GM18868 (cell line): ENCODE measurements at regions not wholly inside any gene's neighbourhood (a gene's known extent, or its start where the extent isn't known, plus 50 kb on each side); places are given as distances from the start of the nearest gene placed in this dataset.
"Not testable (repeated sequence)": the region's sequence is repeated elsewhere in the genome, so short reads cannot be mapped to it uniquely, and the experiment has no call there.

Source experiments
- ATAC-seq: cut with Tn5 transposase; IDR thresholded peaks from one replicate; pipeline ENCODE4 v1.9.1; 2021; ENCODE audit warnings: mild to moderate bottlenecking, moderate library complexity; ENCODE audit not compliant: unreplicated experiment

GRCh38 chr3:31314258-31314657, 218.5 kb upstream of the STT3B start:
- no peak for ATAC-seq

DNA sequence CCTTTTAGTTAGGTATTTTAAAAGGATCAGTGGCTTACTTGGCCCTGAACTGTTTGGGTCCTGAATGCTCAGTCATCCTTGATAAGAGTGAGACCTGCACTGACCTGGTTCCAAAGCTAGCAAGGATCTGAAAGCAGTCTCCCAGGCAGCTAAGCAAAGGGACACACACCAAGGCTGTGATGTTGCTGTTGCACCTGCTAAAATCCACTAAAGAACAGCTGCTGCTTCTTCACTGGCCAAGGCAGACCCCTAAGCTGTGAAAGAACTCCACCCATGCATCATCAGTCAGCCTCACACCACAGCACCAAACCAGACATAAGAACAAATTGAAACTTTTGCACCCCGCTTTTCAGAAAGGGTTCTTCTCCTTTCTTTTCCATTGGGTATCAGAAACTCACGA, 213.4 kb upstream of the STT3B start:
- ATAC-seq: no peak

- ATAC-seq: no peak
These were observed 211.1 kb upstream of the STT3B start for GRCh38 chr3:31321620-31322019.

GRCh38 chr3:31322460-31322859, 210.3 kb upstream of the STT3B start:
- ATAC-seq: no peak

GRCh38 chr3:31327826-31328357, 204.8 kb upstream of the STT3B start:
- not testable (repeated sequence) for ATAC-seq

- ATAC-seq: no peak
These were observed 201.4 kb upstream of the STT3B start for GRCh38 chr3:31331278-31331677.

DNA sequence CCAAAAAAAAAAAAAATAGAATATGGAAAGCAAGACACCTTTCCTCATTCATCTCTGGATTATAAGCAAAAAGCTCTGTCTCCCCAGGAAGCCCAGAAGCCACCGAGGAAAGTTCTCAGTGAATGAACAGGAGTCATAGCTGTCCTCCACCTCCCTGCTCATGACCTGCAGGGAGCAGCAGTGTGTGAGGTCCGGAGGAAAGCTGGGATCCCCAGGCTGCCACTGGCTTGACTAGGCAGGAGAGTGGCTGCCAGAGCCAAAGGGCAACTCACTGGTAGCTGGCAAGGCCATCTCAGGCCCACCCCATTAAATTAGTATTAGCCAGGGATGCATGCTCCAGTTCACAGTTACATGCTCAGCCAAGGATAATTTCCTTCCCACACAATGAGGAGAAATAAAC, 191.6 kb upstream of the STT3B start:
- ATAC-seq: no peak

DNA sequence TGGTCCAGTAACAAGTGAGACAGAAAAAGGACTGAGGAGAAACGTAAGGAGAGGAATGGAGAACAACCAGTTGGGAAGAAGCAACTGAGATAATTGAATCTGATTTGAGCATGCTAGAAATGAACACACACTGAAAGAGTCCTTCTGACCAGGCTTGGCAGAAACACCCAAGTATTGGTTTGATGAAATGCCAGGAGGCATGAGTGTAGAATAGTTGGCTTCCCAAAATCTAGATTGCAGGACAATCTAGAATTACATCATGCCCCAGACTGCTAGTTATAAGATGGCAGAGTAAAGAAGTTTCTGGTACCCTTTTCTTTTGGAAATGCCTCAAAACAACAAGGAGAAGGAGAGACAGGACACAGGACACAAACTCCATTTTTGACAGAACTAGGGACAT, 189.7 kb upstream of the STT3B start:
- no peak for ATAC-seq

DNA sequence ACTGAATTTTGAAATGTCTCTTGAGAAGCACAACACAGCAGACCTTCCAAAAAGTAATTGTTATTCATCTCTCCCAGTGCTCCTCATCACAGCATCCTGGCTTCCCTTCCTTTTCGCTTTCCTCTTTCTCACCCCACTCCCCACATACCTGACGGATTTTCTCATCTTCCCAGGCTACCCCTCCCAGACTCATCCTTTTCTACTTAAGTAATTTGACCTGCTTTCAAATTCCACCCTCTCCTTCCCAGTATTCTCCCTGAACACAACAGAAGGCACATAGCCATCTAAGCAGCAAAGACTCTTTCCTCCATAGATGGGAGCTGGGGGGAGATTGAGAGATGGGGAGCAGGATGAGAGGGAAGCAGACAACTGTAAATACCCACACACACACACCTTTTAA, 187.1 kb upstream of the STT3B start:
- no peak for ATAC-seq

- ATAC-seq: no peak
These were observed 186.2 kb upstream of the STT3B start for GRCh38 chr3:31346542-31346979.

DNA sequence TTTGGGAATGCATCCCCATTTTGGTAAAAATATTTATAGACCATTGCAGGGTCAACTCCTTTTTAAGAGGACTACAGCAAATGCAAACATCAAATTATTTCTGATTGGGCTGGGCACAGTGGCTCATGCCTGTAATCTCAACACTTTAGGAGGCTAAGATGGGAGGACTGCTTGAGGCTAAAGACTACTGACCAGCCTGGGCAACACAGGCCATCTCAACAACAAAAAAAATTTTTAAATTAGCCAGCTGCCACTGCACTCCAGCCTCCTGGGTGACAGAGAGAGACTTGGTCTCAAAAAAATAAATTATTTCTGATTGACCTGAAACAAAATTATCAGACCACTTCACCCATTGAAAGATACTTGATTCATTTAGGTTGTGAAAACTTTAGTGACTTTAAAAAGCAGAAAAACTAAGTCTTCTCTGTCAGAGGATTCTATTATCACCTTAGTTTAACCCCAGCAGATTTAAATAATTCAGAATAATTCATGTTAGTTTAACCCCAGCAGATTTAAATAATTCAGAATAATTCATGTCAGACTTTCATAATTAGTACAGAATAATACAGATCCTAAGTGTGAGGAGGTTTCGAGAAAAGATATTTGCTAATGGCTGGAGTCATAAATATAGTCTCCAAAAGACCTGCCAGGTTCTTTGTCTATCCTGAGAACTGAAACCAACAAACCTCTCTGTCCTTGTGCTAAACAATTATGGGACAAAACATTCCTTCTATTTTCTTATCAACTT, 183.6 kb upstream of the STT3B start:
- ATAC-seq: no peak

- no peak for ATAC-seq
These were observed 182.4 kb upstream of the STT3B start for GRCh38 chr3:31350307-31350706.

- ATAC-seq: no peak
These were observed 180.4 kb upstream of the STT3B start for GRCh38 chr3:31352331-31352730.

DNA sequence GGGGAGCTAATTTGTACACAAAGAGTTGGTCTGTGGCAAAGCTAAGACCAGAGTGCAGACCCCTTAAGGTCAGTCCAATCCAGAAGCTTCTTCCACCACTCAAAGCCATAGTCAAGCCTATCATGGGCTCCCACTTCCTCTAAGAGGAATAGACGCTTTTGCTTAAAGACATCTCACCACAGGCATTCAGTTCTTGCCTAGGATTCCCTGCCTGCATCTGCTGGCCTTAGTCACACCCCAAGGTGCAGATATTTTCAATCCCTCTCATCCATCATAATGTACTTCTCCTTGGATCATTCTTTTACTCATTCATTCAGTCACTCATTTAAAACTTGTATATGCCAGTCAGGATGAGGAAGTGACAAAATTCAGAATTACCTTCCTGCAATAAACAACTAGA, 179.6 kb upstream of the STT3B start:
- no peak for ATAC-seq

DNA sequence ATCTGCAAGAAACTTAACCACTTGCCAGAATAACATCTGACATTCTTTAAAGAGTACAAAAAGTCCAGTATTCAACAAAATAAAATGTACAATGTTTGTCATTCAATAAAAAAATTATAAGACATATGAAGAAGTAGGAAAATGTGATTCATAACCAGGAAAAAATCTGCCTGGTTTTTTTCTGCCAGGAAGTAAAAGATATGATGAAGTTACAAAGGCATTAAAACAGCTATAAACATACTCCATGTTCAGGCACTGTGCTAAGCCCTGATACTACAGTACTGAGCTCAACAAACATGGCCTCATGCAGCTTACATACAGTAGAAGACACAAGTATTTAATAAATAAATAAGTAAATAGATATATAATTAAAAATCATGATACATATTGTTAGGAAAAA, 178.4 kb upstream of the STT3B start:
- no peak for ATAC-seq

GRCh38 chr3:31355807-31356206, 176.9 kb upstream of the STT3B start:
- no peak for ATAC-seq

DNA sequence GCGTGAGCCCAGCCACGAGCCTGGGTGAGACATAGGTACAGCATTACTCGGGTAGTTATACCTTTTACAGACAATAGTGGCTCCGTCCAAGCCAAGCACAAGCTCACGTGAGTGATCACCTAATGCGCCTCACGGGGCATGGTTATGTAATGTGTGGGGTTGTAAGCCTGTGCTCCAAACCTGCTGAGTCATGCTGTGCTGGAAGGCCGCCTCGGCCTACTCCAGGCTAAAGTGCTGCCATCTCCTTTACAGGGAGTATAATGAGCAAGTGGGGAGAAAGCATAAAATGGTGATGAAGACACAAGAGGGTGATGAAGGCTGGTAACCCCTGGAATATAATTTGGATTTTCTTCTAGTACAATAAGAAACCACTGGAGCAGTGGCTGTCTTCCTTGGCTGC, 175.8 kb upstream of the STT3B start:
- no peak for ATAC-seq

DNA sequence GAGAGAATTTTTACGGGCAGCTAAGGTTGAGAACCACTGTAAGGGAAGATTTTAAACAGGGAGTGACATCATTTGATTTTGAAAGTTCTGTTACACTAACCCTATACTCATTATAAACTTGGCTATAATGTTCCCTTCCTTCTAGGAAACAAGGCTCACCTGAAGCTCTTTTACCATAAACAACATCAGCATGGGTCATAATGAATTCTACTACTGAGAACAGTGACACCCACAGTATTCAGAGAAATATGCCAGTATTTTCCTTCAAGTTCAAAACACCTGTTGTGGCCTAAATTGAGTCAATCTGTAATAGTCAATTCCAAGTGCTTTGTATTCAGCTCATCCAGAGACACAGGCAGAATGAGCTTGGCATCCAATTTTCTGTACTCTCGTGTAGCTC, 175.3 kb upstream of the STT3B start:
- ATAC-seq: no peak

GRCh38 chr3:31358473-31359070, 174.2 kb upstream of the STT3B start:
- ATAC-seq: no peak

- ATAC-seq: no peak
These were observed 171.1 kb upstream of the STT3B start for GRCh38 chr3:31361371-31362273.

- no peak for ATAC-seq
These were observed 168.5 kb upstream of the STT3B start for GRCh38 chr3:31364188-31364587.
